Upper lobe of left lung (tissue), 4 donors: ENCODE measurements at regions not wholly inside any gene's neighbourhood (a gene's known extent, or its start where the extent isn't known, plus 50 kb on each side); places are given as distances from the start of the nearest gene placed in this dataset.

Experiments
- EP300 ChIP-seq, 4 donors: sonication (generic); formaldehyde crosslinking; IDR thresholded peaks; one replicate each; pipeline ENCODE4 v1.5.1; 2017; ENCODE audit warnings: antibody characterized with exemption in 4 of 4, control low read depth in 2 of 4
- TF ChIP-seq, protein P1 (sequence below), 6 experiments: fragments of 450-650 bp in 4 of 6; fragments of 200-600 bp in 2 of 6; sonication (generic) in 2 of 6; IDR thresholded peaks; one replicate each; pipeline ENCODE4 v1.5.1; 2016 to 2019; ENCODE audit warnings: antibody characterized with exemption in 6 of 6

DNA sequence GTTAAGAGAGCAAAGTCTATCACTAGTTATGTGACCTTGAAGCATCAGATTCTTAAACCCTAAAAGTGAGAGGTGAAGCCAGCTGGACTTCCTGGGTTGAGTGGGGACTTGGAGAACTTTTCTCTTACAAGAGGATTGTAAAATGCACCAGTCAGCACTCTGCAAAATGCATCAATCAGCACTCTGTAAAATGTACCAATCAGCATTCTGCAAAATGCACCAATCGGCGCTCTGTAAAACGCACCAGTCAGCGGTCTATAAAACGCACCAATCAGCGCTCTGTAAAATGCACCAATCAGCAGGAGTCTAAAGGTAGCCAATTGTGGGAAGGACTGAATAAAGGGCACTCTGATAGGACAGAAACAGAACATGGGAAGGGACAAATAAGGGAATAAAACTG is 291.6 kb upstream of the FAM98A start:
- TF ChIP-seq, protein P1, sequence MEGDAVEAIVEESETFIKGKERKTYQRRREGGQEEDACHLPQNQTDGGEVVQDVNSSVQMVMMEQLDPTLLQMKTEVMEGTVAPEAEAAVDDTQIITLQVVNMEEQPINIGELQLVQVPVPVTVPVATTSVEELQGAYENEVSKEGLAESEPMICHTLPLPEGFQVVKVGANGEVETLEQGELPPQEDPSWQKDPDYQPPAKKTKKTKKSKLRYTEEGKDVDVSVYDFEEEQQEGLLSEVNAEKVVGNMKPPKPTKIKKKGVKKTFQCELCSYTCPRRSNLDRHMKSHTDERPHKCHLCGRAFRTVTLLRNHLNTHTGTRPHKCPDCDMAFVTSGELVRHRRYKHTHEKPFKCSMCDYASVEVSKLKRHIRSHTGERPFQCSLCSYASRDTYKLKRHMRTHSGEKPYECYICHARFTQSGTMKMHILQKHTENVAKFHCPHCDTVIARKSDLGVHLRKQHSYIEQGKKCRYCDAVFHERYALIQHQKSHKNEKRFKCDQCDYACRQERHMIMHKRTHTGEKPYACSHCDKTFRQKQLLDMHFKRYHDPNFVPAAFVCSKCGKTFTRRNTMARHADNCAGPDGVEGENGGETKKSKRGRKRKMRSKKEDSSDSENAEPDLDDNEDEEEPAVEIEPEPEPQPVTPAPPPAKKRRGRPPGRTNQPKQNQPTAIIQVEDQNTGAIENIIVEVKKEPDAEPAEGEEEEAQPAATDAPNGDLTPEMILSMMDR (IDR thresholded peaks at IDR 0.05): no peak
- no peak for TF ChIP-seq EP300 (IDR thresholded peaks at IDR 0.05)
